Stomach (tissue), 8 donors: ENCODE measurements at regions not wholly inside any gene's neighbourhood (a gene's known extent, or its start where the extent isn't known, plus 50 kb on each side); places are given as distances from the start of the nearest gene placed in this dataset.

Source experiments
- DNase-seq, 2 donors: peaks; one replicate each; pipeline versions ENCODE4 v3.0.0 to v3.0.0-alpha.2; 2013 to 2019
- H3K27ac ChIP-seq, 5 donors: fragments of 200-600 bp in 4 of 5; sonication (generic) in 4 of 5; one replicate each; pipeline ENCODE4 v1.5.1; 2013 to 2019; ENCODE audit warnings: mild to moderate bottlenecking in 1 of 5, moderate library complexity in 1 of 5
- H3K27me3 ChIP-seq, 3 donors: fragments of 200-600 bp; sonication (generic); one replicate each; pipeline ENCODE4 v1.5.1; 2017 to 2019; ENCODE audit warnings: mixed run types in 1 of 3
- H3K36me3 ChIP-seq, 4 donors: fragments of 200-600 bp; sonication (generic); 1 replicate in 3 of 4; 2 replicates in 1 of 4; pipeline ENCODE4 v1.5.1; 2016 to 2019
- H3K4me1 ChIP-seq, 4 donors: fragments of 200-600 bp; sonication (generic); one replicate each; pipeline ENCODE4 v1.5.1; 2016 to 2019
- H3K4me3 ChIP-seq, 4 donors: fragments of 200-600 bp; sonication (generic) in 3 of 4; one replicate each; pipeline ENCODE4 v1.5.1; 2016 to 2019; ENCODE audit warnings: mild to moderate bottlenecking in 1 of 4
- H3K9me3 ChIP-seq, 4 donors: fragments of 200-600 bp; sonication (generic); one replicate each; pipeline ENCODE4 v1.5.1; 2016 to 2019
- CTCF ChIP-seq, 7 experiments: fragments of 450-650 bp in 4 of 7; fragments of 200-600 bp in 3 of 7; sonication (generic) in 3 of 7; IDR thresholded peaks; one replicate each; pipeline ENCODE4 v1.5.1; 2016 to 2019; ENCODE audit warnings: antibody characterized with exemption in 7 of 7, control low read depth in 2 of 7, mild to moderate bottlenecking in 1 of 7
- EP300 ChIP-seq: sonication (generic); formaldehyde crosslinking; IDR thresholded peaks from one replicate; pipeline ENCODE4 v1.6.1; 2017; ENCODE audit warnings: antibody characterized with exemption
- POLR2A ChIP-seq, 4 donors: fragments of 450-650 bp; IDR thresholded peaks; one replicate each; pipeline ENCODE4 v1.6.1; 2016; ENCODE audit warnings: antibody characterized with exemption in 4 of 4, control low read depth in 2 of 4, mild to moderate bottlenecking in 1 of 4, moderate library complexity in 1 of 4
- POLR2AphosphoS5 ChIP-seq, 3 donors: sonication (generic); formaldehyde crosslinking; IDR thresholded peaks; one replicate each; pipeline ENCODE4 v1.6.1; 2016; ENCODE audit warnings: antibody characterized with exemption in 3 of 3
- WGBS, 5 donors: extraction: QIAGEN DNeasy Blood & Tissue Kit in 3 of 5; methylation state at CpG; one replicate each; pipeline versions ENCODE4 v1.1.5 to v1.1.7; 2013 to 2018; 5-methylcytosine and 5-hydroxymethylcytosine counted together
- intact Hi-C: fragments of 100-400 bp; cut with DNase I; formaldehyde crosslinking; loops from one replicate; pipeline ENCODE4 v1.15.1; 2023; ENCODE audit warnings: low total_unique reads
- donor health status: healthy with polysubstance abuse.
- donor health status: Bipolar disorder and iron deficiency.
- donor health status: healthy.

- no peaks in the 10 kb centered on the region for H3K27me3 ChIP-seq
- WGBS, 5 donors, result 76 to 88% (median 85%) methylated on average over 5 to 6 of the region's 6 CpGs
- no peaks in the 10 kb centered on the region for H3K4me1 ChIP-seq
- H3K36me3 ChIP-seq, result no peaks in the 10 kb centered on the region
- H3K4me3 ChIP-seq, result no peak overlapping the region
- intact Hi-C loops, result no loop called here
- H3K9me3 ChIP-seq, result no peaks in the 10 kb centered on the region
- no peak for TF ChIP-seq EP300
- no peak for TF ChIP-seq POLR2A (IDR thresholded peaks at IDR 0.05)
- TF ChIP-seq CTCF (IDR thresholded peaks at IDR 0.05), result no peak
- TF ChIP-seq POLR2AphosphoS5 (IDR thresholded peaks at IDR 0.05), result no peak
- DNase-seq, result no peak
- H3K27ac ChIP-seq, result no peak overlapping the region
Observed at GRCh38 chrX:23100826-23101225, 101.1 kb downstream of the DDX53 start.

GRCh38 chrX:23103546-23103945 is 103.8 kb downstream of the DDX53 start:
- 45 to 72% (median 62%) methylated on average over 4 of the region's 4 CpGs for whole genome bisulfite sequencing, 5 donors
- H3K27me3 ChIP-seq, result no peaks in the 10 kb centered on the region
- no peak for DNase-seq
- H3K4me3 ChIP-seq, result no peak overlapping the region
- intact Hi-C loops, result no loop called here
- TF ChIP-seq CTCF (IDR thresholded peaks at IDR 0.05) (no peak), POLR2A (IDR thresholded peaks at IDR 0.05) (no peak)
- H3K4me1 ChIP-seq, result no peaks in the 10 kb centered on the region
- H3K36me3 ChIP-seq, result no peaks in the 10 kb centered on the region
- no peak overlapping the region for H3K27ac ChIP-seq
- H3K9me3 ChIP-seq, result no peaks in the 10 kb centered on the region

GRCh38 chrX:23114241-23114640 is 114.5 kb downstream of the DDX53 start:
- Histone ChIP-seq H3K36me3 (no peaks in the 10 kb centered on the region), H3K27ac (no peak overlapping the region), H3K4me3 (no peak overlapping the region), H3K9me3 (no peaks in the 10 kb centered on the region), H3K4me1 (no peaks in the 10 kb centered on the region), H3K27me3 (peaks cover 0 to 3% (median 0%) of the 10 kb centered on the region in 3 donors)
- 52 to 70% (median 57%) methylated on average over 11 of the region's 11 CpGs for WGBS, 5 donors
- no peak for DNase-seq
- intact Hi-C loops, result no loop called here
- TF ChIP-seq POLR2A (IDR thresholded peaks at IDR 0.05) (no peak), CTCF (IDR thresholded peaks at IDR 0.05) (no peak), EP300 (no peak), POLR2AphosphoS5 (IDR thresholded peaks at IDR 0.05) (no peak)

- H3K4me1 ChIP-seq, result no peaks in the 10 kb centered on the region
Observed at GRCh38 chrX:23115651-23116050, 115.9 kb downstream of the DDX53 start.

More at GRCh38 chrX:23115651-23116050, 115.9 kb downstream of the DDX53 start:
- DNase-seq, result no peak
- Histone ChIP-seq H3K4me3 (no peak overlapping the region), H3K36me3 (no peaks in the 10 kb centered on the region), H3K27ac (no peak overlapping the region), H3K9me3 (no peaks in the 10 kb centered on the region), H3K27me3 (peaks cover 0 to 3% (median 0%) of the 10 kb centered on the region in 3 donors)
- intact Hi-C loops, result no loop called here
- WGBS, 5 donors, result 88 to 100% (median 97%) methylated on average over 1 of the region's 1 CpG
- TF ChIP-seq POLR2AphosphoS5 (IDR thresholded peaks at IDR 0.05) (no peak), CTCF (IDR thresholded peaks at IDR 0.05) (no peak), EP300 (no peak), POLR2A (IDR thresholded peaks at IDR 0.05) (no peak)
